CD14-positive monocyte (primary cell): ENCODE measurements at regions not wholly inside any gene's neighbourhood (a gene's known extent, or its start where the extent isn't known, plus 50 kb on each side); places are given as distances from the start of the nearest gene placed in this dataset.

ENCODE experiments used
- DNase-seq, 3 donors: peaks; one replicate each; pipeline ENCODE4 v3.0.0-alpha.2; 2011 to 2022
- H2AFZ ChIP-seq: 2 replicates; pipeline ENCODE4 v1.6.0; 2012; ENCODE audit warnings: mild to moderate bottlenecking, low read depth, low read length, inconsistent platforms; ENCODE audit not compliant: insufficient read depth, poor library complexity, severe bottlenecking
- H3K27ac ChIP-seq, 2 donors: 1 replicate in 1 of 2; 2 replicates in 1 of 2; pipeline ENCODE4 v1.5.1; 2012 to 2013; ENCODE audit warnings: low read length in 2 of 2, control low read depth in 1 of 2, inconsistent platforms in 1 of 2, low read depth in 1 of 2, mild to moderate bottlenecking in 1 of 2
- H3K27me3 ChIP-seq, 2 donors: one replicate each; pipeline versions ENCODE4 v1.6.0 to v1.6.1; 2011 to 2013; ENCODE audit warnings: low read length in 2 of 2; ENCODE audit not compliant: control insufficient read depth in 2 of 2, insufficient read depth in 2 of 2
- H3K36me3 ChIP-seq, 2 donors: replicated peaks in 1 of 2; 1 replicate in 1 of 2; 2 replicates in 1 of 2; pipeline versions ENCODE4 v1.5.1 to v1.6.1; 2012 to 2013; ENCODE audit warnings: low read length in 2 of 2, control low read depth in 1 of 2, inconsistent platforms in 1 of 2, mild to moderate bottlenecking in 1 of 2; ENCODE audit not compliant: insufficient read depth in 2 of 2, control insufficient read depth in 1 of 2
- H3K4me1 ChIP-seq, 2 donors: 1 replicate in 1 of 2; 2 replicates in 1 of 2; pipeline versions ENCODE4 v1.5.1 to v1.6.1; 2012 to 2013; ENCODE audit warnings: low read length in 2 of 2, control low read depth in 1 of 2, inconsistent platforms in 1 of 2, mild to moderate bottlenecking in 1 of 2, moderate library complexity in 1 of 2; ENCODE audit not compliant: insufficient read depth in 2 of 2, control insufficient read depth in 1 of 2
- H3K4me2 ChIP-seq: replicated peaks from 2 replicates; pipeline ENCODE3; 2012; ENCODE audit warnings: low read length, moderate library complexity, mild to moderate bottlenecking; ENCODE audit not compliant: poor library complexity, severe bottlenecking; ENCODE audit errors: extremely low read depth
- H3K4me3 ChIP-seq, 3 experiments: fragments of 200-600 bp in 1 of 3; sonication (generic) in 1 of 3; replicated peaks in 1 of 3; 1 replicate in 2 of 3; 2 replicates in 1 of 3; pipeline ENCODE4 v1.5.1; 2011 to 2013; ENCODE audit warnings: low read length in 3 of 3, mild to moderate bottlenecking in 3 of 3, control low read depth in 2 of 3, low read depth in 2 of 3, inconsistent platforms in 1 of 3, moderate library complexity in 1 of 3
- H3K79me2 ChIP-seq: 2 replicates; pipeline ENCODE4 v1.6.0; 2012; ENCODE audit warnings: mild to moderate bottlenecking, control low read depth, inconsistent platforms, low read length, moderate library complexity; ENCODE audit not compliant: insufficient read depth
- H3K9ac ChIP-seq: 2 replicates; pipeline ENCODE4 v1.6.0; 2017; ENCODE audit warnings: low read length, mild to moderate bottlenecking; ENCODE audit not compliant: insufficient read depth, poor library complexity, severe bottlenecking
- H3K9me3 ChIP-seq, 2 donors: replicated peaks in 1 of 2; 1 replicate in 1 of 2; 2 replicates in 1 of 2; pipeline versions ENCODE4 v1.5.1 to v1.6.1; 2012 to 2013; ENCODE audit warnings: low read length in 2 of 2, control low read depth in 1 of 2; ENCODE audit not compliant: control insufficient read depth in 1 of 2, insufficient read depth in 1 of 2
- H4K20me1 ChIP-seq: 2 replicates; pipeline ENCODE4 v1.6.0; 2012; ENCODE audit warnings: mild to moderate bottlenecking, low read length, control low read depth, moderate library complexity; ENCODE audit not compliant: insufficient read depth
- H3K27ac Mint-ChIP-seq, 7 donors: one replicate each; pipeline ENCODE4 v1.8.0; 2020; ENCODE audit warnings: mild to moderate bottlenecking in 7 of 7, mixed read lengths in 7 of 7, moderate library complexity in 6 of 7, inconsistent platforms in 2 of 7
- H3K27me3 Mint-ChIP-seq, 3 donors: one replicate each; pipeline ENCODE4 v1.8.0; 2021 to 2022; ENCODE audit warnings: low read depth in 3 of 3, mild to moderate bottlenecking in 3 of 3, mixed read lengths in 3 of 3, moderate library complexity in 3 of 3, inconsistent platforms in 1 of 3
- H3K36me3 Mint-ChIP-seq, 2 donors: one replicate each; pipeline ENCODE4 v1.8.0; 2020; ENCODE audit warnings: mixed read lengths in 2 of 2, inconsistent platforms in 1 of 2, mild to moderate bottlenecking in 1 of 2
- H3K4me1 Mint-ChIP-seq: one replicate; pipeline ENCODE4 v1.8.0; 2020; ENCODE audit warnings: mild to moderate bottlenecking, mixed read lengths
- H3K4me3 Mint-ChIP-seq, 2 donors: one replicate each; pipeline ENCODE4 v1.8.0; 2020; ENCODE audit warnings: mild to moderate bottlenecking in 2 of 2, mixed read lengths in 2 of 2, moderate library complexity in 1 of 2
- H3K9me3 Mint-ChIP-seq, 7 donors: one replicate each; pipeline ENCODE4 v1.8.0; 2020 to 2022; ENCODE audit warnings: mixed read lengths in 7 of 7, mild to moderate bottlenecking in 6 of 7, moderate library complexity in 6 of 7, inconsistent platforms in 2 of 7
- WGBS: methylation state at CpG from one replicate; pipeline ENCODE4 v1.1.5; 2013; ENCODE audit warnings: missing lambda C conversion rate; ENCODE audit not compliant: insufficient coverage; 5-methylcytosine and 5-hydroxymethylcytosine counted together
- intact Hi-C, 2 donors: fragments of 100-400 bp; cut with micrococcal nuclease; formaldehyde crosslinking; loops; one replicate each; pipeline versions ENCODE4 v1.15.0 to v1.15.1; 2023
- TF ChIP-seq, protein P1 (sequence below): fragments of 200-600 bp; IDR thresholded peaks from one replicate; pipeline ENCODE4 v1.8.0; 2022; ENCODE audit warnings: antibody characterized with exemption, mild to moderate bottlenecking

- no peak for DNase-seq
- Histone ChIP-seq H3K27me3 (no peaks in the 10 kb centered on the region), H4K20me1 (no peaks in the 10 kb centered on the region), H3K27ac (no peak overlapping the region), H3K9me3 (no peaks in the 10 kb centered on the region), H2AFZ (no peak overlapping the region), H3K4me2 (no peak overlapping the region), H3K79me2 (no peaks in the 10 kb centered on the region), H3K36me3 (no peaks in the 10 kb centered on the region), H3K4me3 (no peak overlapping the region), H3K4me1 (no peaks in the 10 kb centered on the region), H3K9ac (no peak overlapping the region)
- Mint-ChIP-seq H3K4me3 (no peak overlapping the region), H3K27ac (no peak overlapping the region), H3K9me3 (peaks cover 0 to 2% (median 0%) of the 10 kb centered on the region in 7 donors), H3K27me3 (peaks cover 0 to 3% (median 1%) of the 10 kb centered on the region in 3 donors), H3K4me1 (no peaks in the 10 kb centered on the region), H3K36me3 (no peaks in the 10 kb centered on the region)
- WGBS, result 100% methylated on average over 1 of the region's 2 CpGs
- TF ChIP-seq, protein P1, sequence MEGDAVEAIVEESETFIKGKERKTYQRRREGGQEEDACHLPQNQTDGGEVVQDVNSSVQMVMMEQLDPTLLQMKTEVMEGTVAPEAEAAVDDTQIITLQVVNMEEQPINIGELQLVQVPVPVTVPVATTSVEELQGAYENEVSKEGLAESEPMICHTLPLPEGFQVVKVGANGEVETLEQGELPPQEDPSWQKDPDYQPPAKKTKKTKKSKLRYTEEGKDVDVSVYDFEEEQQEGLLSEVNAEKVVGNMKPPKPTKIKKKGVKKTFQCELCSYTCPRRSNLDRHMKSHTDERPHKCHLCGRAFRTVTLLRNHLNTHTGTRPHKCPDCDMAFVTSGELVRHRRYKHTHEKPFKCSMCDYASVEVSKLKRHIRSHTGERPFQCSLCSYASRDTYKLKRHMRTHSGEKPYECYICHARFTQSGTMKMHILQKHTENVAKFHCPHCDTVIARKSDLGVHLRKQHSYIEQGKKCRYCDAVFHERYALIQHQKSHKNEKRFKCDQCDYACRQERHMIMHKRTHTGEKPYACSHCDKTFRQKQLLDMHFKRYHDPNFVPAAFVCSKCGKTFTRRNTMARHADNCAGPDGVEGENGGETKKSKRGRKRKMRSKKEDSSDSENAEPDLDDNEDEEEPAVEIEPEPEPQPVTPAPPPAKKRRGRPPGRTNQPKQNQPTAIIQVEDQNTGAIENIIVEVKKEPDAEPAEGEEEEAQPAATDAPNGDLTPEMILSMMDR, result no peak
- intact Hi-C loops, result no loop called here
Observed at GRCh38 chr6:113140721-113141120, 716.4 kb upstream of the MARCKS start.

DNA sequence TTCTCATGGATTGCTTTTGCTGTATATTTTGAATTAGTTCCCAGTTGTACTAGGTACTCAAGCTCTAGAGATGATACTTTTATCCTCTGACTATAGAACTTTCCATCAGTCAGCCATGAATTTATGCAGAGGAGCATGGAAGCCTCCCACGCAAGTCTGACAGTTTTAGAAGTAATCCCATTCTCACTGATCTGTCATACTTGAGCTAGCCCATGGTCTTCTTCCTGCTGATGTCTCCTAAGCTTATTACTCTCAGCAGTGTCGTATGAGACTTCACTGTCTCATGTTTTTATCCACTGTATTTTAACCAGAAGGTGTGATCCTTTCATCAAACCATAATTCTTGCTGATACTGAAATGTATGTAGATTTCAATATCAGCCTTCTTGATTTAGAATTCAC is 715.2 kb upstream of the MARCKS start:
- Mint-ChIP-seq H3K4me1 (no peaks in the 10 kb centered on the region), H3K27ac (no peak overlapping the region), H3K27me3 (peaks cover 0 to 1% (median 0%) of the 10 kb centered on the region in 3 donors), H3K36me3 (no peaks in the 10 kb centered on the region), H3K4me3 (no peak overlapping the region), H3K9me3 (peaks cover 0 to 2% (median 0%) of the 10 kb centered on the region in 7 donors)
- Histone ChIP-seq H3K79me2 (no peaks in the 10 kb centered on the region), H3K4me3 (no peak overlapping the region), H3K27me3 (no peaks in the 10 kb centered on the region), H3K4me2 (no peak overlapping the region), H3K9me3 (no peaks in the 10 kb centered on the region), H3K9ac (no peak overlapping the region), H3K36me3 (no peaks in the 10 kb centered on the region), H3K27ac (no peak overlapping the region), H4K20me1 (no peaks in the 10 kb centered on the region), H3K4me1 (no peaks in the 10 kb centered on the region), H2AFZ (no peak overlapping the region)
- no peak for DNase-seq
- WGBS, result 100% methylated on average over 1 of the region's 2 CpGs
- TF ChIP-seq, protein P1, result no peak
- intact Hi-C loops, result no loop called here
